ENCODE measurements at regions not wholly inside any gene's neighbourhood (a gene's known extent, or its start where the extent isn't known, plus 50 kb on each side); places are given as distances from the start of the nearest gene placed in this dataset.

GRCh38 chr7:116404389-116404788 is 95.1 kb upstream of the CAV2 start:
- TF ChIP-seq CTCF (IDR thresholded peaks at IDR 0.05): no peak
- TF ChIP-seq POLR2A (IDR thresholded peaks at IDR 0.05): no peak
